GM18507 (cell line): ENCODE measurements at regions not wholly inside any gene's neighbourhood (a gene's known extent, or its start where the extent isn't known, plus 50 kb on each side); places are given as distances from the start of the nearest gene placed in this dataset.
"Not testable (repeated sequence)": the region's sequence is repeated elsewhere in the genome, so short reads cannot be mapped to it uniquely, and the experiment has no call there.

Source experiments
- DNase-seq: peaks from one replicate; pipeline ENCODE4 v3.0.0; 2011; ENCODE audit warnings: low read depth; ENCODE audit not compliant: insufficient read length; ENCODE audit errors: extremely low spot score
- FAIRE-seq: peaks from 2 replicates; lab custom pipeline; 2011; peaks lifted over from hg19 to GRCh38; lab: Jason Lieb, UNC

DNA sequence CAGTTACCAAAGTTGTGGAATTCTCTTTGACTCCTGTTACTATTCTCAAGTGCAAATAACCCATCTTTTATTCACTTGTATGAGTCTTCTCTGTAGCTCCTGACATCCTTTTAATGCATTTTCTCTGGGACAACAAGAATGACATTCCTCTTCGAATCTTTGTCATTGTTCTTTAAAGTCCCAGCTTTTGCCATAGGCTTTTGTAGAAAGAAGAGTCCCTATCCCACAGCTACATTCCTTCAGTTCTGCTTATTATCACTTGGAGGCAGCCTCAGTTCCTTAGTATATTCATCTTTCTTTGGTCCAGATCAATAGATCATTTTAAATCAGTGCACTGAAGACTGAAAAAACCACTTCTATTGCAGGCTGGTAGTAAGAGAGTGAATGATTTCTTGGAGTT is 560.2 kb downstream of the DACH1 start:
- FAIRE-seq: no peak
- no peak for DNase-seq

DNA sequence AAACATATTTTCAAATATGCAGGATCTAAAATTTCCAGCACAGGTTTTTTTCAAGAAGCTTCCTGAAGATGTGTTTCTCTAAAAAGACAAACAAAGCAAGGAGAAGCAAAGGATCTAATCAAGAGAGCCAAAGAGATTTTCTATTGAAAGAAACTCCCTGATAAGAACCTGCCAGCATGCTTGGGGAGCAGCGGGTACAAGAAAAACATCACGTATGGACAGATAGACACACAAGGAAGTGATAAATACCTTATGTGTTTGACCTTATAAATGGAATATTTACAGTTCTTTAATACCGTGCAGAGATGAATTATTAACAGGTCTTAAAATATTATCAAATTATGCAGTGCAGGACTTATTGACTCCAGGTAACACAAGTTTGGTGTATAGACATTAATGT is 562.1 kb downstream of the DACH1 start:
- no peak for DNase-seq
- no peak for FAIRE-seq

DNA sequence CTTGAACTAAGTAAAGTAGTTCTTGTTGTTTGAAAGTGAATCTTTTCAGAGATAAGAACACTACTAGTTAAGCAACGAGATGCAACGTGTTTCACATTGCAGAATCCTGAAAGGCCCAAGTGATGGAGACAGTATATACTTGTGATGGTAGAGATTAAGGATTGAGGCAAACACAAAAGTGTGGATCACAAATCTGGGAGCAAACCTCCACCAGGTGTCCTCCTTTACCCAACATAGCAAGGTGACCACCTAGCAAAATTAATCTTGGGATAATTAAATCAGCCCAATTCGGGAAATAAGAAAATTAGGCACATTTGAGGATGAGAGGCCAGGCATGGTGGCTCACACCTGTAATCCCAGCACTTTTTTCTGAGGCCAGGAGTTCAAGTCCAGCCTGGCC is 563.9 kb downstream of the DACH1 start:
- FAIRE-seq: no peak
- no peak for DNase-seq

DNA sequence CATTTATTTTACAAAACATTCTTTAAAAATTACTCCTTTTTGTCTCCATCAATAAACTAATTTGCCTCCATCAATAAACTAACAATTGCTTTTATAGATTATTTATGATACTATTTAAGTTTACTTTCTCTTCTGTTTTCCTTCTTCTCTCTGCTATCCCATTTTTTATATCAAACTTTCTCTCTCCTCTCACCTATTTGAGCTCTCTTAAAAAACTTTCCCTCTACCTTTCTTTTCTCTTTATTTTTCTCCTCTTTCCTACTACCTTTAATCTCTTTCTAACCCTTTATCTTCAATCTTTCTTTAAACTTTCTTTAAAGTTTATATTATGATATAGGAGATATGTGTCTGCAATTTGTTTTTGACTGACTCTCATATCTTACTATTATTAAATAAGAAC is 566.4 kb downstream of the DACH1 start:
- FAIRE-seq (no peak), DNase-seq (no peak)

DNA sequence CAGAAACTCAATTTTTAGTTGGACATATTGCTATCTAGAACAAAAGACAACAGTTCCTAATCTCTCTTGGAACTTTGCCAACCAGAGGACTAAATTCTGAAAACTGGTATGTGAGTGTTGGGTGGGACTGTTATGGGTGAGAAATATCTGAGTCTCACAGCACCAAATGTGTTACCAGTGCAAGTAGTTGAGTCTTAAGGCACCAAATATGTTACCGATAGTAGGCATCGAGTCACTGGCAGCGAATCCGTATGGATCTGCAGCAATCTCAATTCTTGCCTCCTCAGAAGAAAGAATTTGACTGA is 575.2 kb downstream of the DACH1 start:
- FAIRE-seq (peak; percentile 18), DNase-seq (no peak)

DNA sequence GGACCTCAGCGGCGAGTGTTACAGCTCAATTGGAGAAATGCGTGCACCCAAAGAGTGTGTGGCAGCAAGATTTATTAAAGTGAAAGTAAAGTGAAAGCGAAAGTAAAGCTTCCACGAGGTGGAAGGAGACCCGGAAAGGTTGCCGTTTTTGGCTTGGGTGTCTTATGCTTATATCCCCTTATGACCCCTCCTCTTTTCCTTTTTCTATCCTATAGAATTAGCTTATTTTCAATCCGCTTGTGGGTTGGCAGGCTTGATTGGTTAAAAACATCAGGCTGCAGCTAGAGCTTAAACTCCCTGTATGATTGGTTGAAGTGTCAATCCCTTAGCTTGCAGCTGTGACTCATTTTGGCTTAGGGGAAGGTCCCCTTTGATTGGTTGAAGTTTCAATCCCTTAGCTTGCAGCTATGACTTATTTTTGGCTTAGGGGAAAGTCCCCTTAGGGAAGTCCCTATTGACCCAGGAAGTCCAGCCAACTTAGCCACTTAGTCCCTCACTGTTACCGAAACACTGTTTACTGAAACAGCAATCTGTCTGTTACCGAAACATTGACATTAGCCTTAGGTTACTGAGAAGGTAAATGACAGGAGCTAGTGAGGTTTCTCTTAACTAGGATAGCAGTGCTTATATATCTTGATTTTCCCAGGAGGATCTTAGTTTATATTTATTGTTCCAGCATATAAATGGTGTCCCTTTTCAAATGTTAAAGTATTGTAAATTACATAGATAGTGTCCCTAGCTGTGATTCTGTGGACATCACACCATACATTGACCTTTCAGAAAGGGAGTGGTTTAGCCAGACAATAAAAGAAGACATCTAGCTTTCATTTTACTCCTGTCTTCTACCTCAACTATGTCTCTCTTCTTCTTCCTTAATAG is 575.8 kb downstream of the DACH1 start:
- DNase-seq: no peak
- peak; percentile 89 for FAIRE-seq

DNA sequence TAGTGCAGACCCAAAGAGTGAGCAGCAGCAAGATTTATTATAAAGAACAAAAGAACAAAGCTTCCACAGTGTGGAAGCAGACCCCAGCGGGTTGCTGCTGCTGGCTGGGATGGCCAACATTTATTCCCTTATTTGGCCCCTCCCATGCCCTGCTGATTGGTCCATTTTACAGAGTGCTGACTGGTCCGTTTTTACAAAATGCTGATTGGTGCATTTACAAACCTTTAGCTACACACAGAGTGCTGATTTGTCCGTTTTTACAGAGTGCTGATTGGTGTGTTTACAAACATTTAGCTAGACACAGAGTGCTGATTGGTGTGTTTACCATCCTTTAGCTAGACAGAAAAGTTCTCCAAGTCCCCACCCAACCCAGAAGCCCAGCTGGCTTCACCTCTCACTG is 577.0 kb downstream of the DACH1 start:
- DNase-seq, FAIRE-seq: not testable (repeated sequence)

DNA sequence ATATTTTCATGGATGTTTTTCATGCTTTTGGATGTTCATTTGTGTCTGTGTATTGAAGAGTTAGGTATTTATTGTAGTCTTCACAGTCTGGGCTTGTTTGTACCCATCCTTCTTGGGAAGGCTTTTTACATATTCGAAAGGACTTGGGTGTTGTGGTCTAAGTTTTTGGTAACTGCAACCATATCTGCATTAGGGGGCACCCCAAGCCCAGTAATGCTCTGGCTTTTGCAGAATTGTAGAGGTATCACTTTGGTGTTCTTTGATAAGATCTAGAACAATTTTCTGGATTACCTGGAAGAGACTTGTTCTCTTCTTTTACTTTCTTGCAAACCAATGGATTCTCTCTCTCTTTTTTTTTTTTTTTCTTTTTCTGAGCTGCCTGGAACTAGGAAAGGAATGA is 581.3 kb downstream of the DACH1 start:
- DNase-seq: no peak
- no peak for FAIRE-seq

DNA sequence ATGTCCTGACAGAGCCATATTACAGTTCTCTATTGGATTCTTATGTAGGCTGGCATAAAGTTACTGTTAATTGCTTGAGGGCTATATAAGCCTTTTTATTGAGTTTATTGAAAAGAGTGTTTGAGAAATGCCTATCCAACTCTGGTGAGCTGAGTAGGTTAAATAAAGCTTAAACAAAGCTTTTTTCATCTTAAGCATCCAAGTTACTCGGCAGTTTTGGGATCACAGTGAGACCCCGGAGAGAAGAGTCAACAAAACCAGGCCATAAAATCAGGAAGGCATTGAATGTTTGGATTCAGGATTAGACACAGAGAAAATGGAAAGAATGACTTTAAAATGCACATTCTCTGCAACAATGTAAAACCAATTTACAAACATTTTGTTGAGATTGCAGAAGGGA is 588.5 kb downstream of the DACH1 start:
- DNase-seq (no peak), FAIRE-seq (peak; percentile 46)

DNA sequence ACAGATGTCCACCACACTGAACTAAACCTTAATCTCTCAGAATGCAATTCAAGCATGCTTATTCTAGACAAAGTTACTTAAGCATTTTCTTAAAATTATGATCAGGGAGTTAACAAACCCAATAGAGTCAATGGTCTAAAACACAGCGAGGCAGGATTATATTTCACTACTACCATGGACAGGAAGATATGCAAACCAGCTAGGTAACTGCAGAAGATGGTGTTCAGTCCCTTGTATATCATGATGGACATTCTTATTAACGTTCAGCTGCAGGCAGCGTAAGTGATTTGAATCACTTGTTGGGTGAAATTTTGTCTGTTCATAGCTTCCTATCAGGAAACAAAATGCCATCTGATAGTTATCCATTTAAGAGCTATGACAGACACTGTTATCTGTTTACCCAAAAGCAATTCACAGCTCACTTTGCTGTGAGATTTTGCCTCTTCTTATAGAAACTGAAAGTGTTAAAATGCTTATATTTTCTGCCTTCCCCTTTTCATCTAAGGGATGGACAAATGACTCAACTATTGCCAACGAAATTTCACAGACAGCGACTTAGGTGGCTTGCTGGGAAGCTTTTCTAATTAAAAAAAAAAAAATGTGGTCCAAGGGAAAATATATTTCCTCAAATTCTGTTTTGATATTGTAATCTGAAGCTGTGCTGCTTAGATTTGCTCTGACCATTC is 591.9 kb downstream of the DACH1 start:
- DNase-seq: no peak
- FAIRE-seq: peak; percentile 58

DNA sequence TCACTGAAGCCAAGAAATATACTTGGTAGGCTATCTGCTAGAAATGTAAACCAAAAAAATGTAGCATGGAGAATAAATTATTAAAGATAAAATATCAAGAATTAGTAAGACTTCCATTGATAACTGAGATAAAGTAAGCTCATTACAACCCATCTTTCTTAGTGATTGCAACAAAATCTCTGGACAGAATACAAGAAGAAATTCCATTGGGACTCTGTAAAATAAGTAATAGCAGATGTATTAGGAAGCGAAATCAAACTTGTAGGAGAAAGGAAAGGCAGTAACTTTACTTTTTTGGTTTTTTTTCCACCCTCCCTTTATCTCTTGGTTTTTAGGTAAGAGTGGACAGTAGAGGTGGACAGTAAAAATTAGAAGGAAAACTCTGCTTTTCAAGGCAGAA is 605.7 kb downstream of the DACH1 start:
- no peak for DNase-seq
- FAIRE-seq: no peak

DNA sequence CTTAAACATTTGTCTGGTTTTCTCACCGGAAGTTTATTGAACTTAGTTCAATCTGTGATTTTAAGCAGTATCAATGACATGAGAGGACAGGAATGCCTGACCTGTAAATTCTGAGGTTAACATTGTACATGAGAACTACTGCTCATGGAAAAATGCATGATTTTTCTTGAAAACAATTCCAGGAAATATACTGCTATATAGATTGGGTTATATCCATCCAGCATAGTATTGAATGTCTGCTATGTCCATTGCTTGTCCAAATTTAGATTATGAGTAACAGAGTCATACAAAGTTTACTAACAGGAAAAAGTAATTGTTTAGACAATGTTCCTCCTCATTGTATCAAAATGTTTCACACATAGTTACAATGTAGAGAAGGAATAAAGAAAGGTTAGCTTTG is 606.8 kb downstream of the DACH1 start:
- FAIRE-seq: no peak
- no peak for DNase-seq

DNA sequence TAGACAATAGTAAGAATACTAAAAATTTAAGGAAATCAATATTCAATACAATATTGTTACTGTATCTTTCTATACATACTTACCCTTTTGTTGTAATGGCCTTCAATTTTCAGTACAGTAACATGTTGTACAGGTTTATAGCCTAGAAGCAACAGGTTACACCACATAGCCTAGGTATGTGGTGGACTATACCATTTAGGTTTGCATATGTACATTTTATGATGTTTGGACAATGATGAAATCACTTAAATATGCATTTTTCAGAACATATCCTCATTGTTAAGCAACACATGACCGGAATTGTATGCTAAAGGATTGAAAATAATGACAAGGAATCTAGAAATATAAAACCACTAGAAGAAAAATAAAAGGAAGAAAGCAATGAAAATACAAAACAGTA is 611.4 kb downstream of the DACH1 start:
- FAIRE-seq: no peak
- DNase-seq: no peak

DNA sequence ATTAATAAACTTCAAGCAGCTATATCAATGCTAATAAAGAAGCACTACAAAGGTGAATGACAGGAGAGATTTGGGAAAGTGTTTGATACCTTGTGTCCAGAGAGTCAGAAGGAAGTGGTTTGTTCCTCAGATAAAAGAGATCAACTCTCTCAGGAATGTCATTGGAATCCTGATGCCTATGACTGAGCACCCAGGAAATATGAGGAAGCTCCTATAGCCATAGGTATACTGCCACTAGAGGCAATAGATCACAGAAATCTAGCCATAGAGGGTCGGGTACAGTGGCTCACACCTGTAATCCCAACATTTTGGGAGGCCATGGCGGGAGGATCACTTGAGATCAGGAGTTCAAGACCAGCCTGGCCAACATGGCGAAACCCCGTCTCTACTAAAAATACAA is 612.6 kb downstream of the DACH1 start:
- DNase-seq (no peak), FAIRE-seq (no peak)

DNA sequence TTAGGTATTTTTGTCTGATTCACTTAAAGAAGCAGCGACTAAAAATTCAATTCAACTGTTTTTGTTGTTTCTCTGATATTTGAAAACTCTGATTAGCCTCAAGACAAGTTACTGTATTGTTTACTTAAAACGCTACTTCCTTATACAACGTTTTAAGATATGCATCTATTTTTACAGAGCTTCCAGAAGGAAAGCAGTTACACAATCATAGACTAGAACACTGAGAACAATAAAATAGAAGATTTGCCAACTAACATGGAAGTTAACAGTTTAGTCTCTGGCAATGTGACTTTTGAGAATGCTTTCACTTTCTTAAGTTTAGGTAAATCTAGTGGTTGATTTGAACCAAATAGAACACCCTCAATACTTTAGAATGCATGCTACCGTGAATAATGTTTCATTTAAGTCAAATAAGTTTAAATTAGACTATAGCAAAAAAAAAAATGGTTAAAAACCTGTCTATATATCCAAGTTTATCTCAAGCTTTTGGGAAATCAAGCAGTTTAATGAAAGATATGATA is 614.8 kb downstream of the DACH1 start:
- FAIRE-seq: no peak
- DNase-seq: no peak

DNA sequence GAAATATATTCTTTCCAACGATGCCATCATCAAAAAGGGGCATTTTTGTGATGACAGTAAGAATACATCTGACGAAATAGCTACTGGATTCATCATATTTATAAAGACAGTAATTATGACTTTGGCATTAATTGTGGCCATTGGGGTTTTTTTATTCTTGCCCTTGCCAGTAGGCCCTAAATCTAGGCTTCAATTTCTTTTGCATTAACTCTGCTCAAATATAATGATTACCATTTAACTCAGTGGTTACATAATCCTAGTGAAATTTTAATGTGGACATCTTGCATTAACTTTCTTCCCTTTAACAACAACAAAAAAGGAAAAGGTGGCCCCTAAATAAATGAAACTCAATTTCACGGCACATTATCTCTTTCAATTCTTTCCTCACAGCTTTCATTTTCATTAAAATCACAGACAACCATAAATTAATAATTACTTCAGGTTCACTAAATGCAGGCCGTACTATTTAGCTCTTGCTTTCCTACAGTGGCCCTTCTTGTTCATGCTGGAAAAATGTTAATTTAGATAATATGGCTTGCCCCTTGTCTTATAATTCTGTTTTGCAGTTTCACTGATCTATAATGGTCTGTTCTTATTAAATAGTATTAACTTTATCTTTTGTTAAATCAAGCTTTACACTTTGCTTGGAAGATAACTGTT is 615.6 kb downstream of the DACH1 start:
- FAIRE-seq (no peak), DNase-seq (no peak)

DNA sequence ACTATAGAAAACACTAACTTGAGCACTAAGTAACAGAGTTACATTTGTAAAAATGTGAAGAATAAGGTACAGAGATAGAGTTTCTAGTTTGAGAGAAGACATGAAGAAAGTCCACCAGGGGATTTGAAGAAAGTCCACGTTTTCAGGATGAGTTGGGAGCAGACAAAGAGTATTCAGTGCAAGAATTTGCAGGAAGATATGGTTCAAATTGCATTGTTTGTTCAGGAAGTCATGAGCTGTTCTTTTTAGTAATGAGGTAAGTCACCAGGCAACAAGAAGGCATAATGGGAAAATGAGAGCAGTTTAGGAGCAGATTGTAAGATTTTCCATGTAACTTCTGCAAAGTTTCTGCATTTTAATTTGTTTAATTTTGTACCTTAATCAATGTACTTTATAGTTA is 618.0 kb downstream of the DACH1 start:
- no peak for FAIRE-seq
- no peak for DNase-seq

DNA sequence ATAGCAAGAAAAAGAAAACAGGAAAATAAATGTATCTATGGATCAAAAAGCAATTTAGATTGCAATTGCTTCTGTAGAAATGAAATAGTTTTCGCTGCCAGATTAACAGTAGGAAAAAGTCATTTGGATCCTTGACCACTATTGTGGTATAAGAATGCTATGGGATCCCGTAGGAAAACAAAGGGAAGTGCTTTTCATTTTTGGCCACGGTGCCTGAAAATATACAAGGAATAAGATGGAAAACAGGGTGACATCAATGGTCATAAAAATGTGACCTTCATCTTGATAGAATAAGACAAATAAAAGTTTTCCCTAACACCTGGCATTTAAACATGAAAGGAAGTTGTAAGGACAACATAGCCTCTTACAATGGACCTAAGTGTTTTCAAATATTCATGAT is 622.8 kb downstream of the DACH1 start:
- DNase-seq: no peak
- no peak for FAIRE-seq

DNA sequence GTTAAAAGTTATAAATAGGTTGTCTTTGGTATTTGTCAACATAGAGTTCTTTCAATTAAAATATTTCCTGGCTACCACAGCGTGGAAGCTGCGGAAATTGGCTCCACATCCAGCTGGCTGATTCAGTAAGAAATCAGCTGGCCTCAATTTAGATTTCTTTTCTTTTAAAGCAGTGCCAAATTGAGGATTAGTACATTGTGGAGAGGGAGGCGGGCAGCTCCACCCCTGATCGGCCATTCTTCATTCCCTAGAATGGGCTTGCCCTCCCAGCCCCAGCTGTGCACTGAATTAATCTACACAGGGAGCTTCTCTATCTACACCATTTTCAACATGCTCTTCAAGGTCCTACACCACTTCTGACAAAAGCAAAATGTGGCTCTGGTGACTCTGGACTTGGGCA is 624.8 kb downstream of the DACH1 start:
- no peak for DNase-seq
- no peak for FAIRE-seq

DNA sequence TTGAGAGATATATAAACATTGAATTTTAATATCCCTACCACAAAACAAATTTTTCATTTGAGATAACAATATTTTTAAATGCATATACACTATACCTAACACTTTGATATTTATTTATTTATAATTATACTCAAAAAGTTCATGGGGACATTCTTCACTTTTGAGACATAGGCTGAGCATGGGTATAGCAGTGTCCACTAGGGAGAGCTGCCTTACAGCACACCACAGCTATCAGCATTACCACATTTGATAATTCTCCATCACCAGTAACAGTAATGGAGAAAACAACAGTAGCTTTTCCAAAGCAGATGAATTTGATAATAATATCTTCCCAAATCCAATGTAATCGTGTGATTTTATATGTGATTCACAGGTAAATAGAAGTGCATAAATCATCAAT is 626.1 kb downstream of the DACH1 start:
- no peak for FAIRE-seq
- no peak for DNase-seq

DNA sequence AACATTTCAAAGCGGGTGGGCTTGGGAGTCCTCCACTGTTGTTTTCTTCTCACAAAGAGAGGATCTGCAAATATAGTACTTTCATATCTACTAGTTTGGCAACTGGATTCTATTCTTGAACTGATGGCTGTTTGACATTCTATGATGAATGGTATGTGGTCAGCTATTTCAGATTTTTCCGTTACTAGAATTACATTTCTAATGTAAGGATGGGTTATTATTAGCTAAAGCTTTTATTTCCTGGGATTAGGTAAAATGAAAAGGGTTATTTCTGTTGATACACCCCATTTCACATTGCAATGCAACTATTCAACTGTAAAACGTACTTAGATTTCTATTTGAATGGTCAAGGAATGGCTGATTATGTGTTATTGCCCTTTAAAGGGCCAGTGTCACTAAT is 629.7 kb downstream of the DACH1 start:
- no peak for DNase-seq

More for the DNA sequence above, 629.7 kb downstream of the DACH1 start:
- FAIRE-seq: no peak
